IMR-90 (cell line): ENCODE measurements at regions not wholly inside any gene's neighbourhood (a gene's known extent, or its start where the extent isn't known, plus 50 kb on each side); places are given as distances from the start of the nearest gene placed in this dataset.

Experiments used
- CTCF ChIP-seq: conservative IDR thresholded peaks from 2 replicates; pipeline ENCODE4 v1.5.1; 2012; ENCODE audit warnings: mild to moderate bottlenecking, low read depth, low read length, improper control_type of control experiment
- RAD21 ChIP-seq: IDR thresholded peaks from 2 replicates; pipeline ENCODE4 v1.6.1; 2012; ENCODE audit warnings: low read length, improper control_type of control experiment

- TF ChIP-seq CTCF (no peak), RAD21 (no peak)
These were observed 666.1 kb upstream of the PKDCC start for GRCh38 chr2:41381701-41382100.
